Dermis microvascular lymphatic vessel endothelial cell (primary cell): ENCODE measurements at regions not wholly inside any gene's neighbourhood (a gene's known extent, or its start where the extent isn't known, plus 50 kb on each side); places are given as distances from the start of the nearest gene placed in this dataset.

ENCODE experiments used
- DNase-seq, 2 donors: peaks; one replicate each; pipeline versions ENCODE4 v3.0.0 to v3.0.0-alpha.2; 2010; ENCODE audit warnings: low read depth in 2 of 2

DNA sequence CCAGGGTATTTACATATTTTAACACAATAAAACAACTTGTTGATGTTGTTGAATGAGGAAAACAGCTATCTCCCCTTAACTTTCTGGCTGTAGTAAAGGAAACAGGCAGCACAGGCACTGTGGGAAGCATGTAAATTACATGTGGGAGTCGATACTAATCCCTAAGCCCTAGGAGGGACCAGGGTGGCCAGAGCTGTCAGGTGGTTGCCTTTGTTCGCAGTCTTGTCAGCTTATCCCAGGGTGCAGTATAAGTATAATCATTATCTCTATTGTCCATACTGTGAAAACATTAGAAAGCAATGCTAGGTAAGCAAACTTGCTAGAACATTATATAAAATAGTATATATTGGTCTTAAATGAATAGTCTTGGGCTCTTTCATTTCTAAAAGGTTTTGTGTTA lies 125.6 kb upstream of the RPS23 start:
- DNase-seq: no peak

DNA sequence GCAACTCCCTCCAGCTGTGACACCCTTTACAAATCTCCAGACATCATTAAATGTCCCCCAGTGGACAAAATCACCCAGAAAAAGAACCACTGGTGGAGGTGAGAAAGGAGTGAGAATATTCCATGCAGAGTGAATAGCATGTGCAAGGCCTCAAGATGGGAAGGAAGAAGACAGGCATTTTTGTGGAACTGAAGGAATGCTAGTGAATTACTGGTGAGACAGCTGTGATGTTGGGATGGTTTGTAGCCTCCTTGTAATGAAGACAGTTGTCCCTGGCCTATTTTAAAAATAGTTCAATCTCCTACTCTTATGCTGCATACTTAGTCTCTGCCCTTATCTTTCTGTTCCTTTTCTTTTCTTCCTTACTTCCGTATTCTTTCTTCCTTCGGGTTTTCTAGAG lies 124.9 kb upstream of the RPS23 start:
- no peak for DNase-seq

DNA sequence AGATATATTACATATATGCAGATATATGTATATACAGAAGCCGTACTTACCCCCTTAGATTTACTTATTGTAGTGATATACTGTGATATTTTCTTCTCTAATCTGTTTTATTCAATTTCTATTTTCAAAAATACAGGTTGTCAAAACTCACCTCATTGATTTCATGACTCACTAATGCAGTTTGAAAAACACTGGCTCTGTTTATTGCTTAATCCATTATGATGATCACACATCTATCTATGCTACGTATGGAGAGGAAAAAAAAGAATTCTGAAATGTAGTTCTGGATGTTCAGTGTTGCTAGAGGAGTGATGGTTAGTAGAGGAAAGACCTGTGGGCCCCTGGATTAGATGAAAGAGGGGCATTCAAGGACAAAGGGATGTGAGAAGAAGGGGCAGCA lies 121.0 kb upstream of the RPS23 start:
- no peak for DNase-seq

DNA sequence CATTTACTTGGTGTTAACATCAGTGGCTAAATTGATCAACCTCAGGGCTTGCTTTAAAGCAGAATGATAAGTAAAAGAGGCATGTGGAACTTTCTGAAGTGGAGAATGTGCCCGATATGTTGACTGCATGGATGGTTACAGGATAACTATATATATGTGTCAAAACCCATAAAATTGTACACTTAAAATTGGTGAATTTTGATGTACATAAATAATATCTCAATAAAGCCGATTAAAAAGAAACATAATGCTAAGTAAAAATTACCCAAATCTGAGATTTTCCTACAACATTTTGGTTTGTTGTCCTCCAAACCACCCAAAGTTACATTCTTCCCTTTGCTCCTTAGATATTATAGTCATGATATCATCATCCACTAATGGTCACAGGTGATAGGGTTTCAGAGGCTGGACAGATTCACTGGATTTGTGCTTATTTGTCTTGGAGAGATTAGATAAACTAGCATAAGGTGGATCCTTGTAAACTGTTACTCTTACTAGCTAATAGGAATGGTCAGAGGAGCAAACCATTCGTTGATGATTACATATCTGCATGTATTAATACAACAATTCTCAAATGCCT lies 119.7 kb upstream of the RPS23 start:
- no peak for DNase-seq

DNA sequence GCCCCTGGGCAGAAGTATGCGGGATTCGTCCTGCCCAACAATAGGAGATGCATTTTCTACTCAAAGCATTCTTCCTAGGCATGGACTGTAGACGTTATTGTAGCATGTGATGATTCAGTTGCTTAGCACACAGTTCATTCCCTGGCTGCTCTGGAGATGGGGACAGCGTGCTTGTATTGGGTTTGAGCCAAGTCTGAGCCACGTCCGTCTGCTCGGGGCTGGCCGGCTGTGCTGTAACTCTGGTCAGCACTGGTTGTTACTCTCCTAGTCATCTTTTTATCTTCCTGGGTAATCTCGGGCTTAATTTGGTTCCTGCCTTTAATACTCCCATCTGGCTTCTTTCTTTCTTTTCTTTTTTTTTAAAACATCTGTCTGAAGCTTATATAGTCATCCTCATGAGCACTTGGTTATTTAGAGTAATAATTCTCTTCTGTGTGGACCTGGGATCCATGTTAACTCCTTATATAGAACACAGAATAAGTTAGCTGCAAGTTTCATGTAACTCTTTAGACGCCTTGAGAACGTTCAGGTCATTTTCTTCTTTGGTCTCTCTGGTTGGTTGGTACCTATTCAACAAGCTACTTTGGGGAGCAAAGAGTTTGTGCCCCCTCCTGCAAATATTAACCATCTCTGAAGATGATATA lies 118.8 kb upstream of the RPS23 start:
- peak; percentile 83 to 99 for DNase-seq

- DNase-seq: peak in 1 of 2 donors; percentile 31
Observed at GRCh38 chr5:82396396-82396795, 118.2 kb upstream of the RPS23 start.

DNA sequence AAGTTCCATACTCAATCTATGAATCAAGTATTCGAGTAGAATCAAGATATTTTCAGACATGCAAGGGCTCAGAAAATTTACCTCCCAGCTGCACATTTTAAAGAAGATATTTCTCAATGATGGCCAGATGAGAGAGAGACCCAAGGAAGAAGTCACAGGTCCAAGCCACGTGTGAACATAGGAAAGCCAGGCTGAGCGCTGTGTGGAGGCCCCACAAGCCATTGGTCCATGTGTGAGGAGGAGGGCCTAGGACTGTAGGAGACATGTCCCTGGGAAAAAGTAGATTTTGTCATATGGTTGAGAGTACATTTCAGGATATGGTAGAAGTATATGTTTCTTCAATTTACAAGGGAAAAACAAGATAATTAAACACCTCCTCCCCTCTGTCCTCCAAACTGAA lies 115.8 kb upstream of the RPS23 start:
- no peak for DNase-seq

DNA sequence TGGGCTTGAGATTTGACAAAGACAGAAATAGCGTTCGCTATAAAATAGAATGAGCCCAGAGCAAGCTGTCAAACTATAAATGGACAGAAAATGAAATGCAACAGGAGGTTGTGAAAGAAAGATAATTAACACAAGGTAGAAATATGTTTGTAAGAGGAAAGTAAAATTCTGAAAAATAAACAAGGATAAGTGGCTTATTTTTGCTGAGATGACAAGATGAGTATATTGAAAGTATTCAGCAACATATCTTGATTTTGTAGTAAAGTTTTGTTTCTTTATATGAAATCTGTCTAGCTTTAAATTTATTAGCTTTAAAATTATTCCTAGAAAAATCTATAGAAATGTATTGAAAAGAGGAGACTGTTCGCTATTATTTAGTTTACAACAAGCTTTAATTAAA lies 111.9 kb upstream of the RPS23 start:
- no peak for DNase-seq

GRCh38 chr5:82389347-82389746 lies 111.2 kb upstream of the RPS23 start:
- no peak for DNase-seq

- no peak for DNase-seq
Observed at GRCh38 chr5:82388181-82388580, 110.0 kb upstream of the RPS23 start.

DNA sequence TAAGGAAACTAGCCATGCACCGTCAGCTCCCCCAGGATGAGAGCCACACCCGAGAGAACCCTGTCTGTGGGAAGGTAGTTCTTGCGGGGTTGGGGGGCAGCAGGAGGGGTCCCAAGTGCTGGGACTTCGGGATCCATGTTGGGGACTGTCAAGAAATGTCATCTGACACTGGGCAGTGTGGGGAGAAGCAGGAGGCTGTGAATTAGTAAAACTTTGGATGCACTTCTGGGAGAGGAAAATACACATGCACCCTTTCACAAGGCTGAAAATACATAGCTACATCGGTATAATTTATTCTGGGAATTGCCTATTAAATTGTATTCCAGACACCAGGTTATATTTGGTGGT lies 109.6 kb upstream of the RPS23 start:
- no peak for DNase-seq

GRCh38 chr5:82387001-82387818 lies 109.1 kb upstream of the RPS23 start:
- peak; percentile 82 to 97 for DNase-seq

DNA sequence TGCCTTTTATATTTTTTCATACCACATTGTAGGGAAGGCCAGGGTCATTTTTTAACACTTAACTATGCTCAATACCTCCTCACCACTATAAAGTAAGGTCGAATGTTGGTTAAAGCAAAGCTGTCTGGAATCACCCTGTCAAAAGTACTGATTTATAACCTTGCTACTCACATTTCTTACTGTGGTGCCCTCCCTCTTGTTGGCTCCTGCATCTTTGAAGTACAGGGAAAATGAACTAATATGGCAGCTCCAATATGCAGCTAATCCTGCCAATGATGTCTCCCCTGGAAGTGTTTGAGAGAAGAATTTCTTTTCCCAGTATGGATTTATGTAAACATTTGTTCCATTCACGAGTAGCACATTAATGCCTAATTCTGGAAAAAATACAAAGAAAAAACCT lies 108.4 kb upstream of the RPS23 start:
- DNase-seq: no peak

DNA sequence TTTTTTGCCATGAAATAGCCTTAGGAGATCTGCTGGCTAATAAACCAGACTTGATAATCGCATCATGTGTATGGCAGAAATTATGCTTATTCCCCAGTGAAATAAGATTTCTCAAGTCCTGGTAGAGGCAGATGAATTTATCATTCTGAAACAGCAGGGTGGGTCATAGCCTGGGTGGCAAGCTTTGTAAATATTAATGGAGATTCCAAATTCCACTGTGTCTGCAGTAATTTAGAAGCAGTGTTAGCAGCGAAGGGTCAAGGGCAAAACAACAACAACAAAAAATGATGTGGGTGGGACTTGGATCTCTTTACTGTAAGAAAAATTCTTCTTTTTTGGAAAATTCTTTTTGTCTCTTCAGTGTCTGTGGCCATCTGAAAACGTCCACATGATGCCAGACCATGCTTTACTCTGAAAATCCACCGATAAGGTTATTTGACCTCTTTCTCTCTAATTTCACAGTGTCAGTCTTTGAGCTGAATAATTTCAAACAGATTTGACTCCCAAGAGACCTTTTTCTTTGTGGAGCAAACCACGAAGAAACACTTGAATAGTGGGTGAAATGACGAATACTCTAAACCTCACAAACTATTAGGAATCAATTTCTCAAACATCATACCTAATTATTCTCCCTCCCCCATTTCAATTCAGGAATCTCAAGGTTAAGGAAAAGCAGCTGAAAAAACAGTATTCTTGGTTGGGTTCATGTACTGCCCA lies 106.0 kb upstream of the RPS23 start:
- no peak for DNase-seq

DNA sequence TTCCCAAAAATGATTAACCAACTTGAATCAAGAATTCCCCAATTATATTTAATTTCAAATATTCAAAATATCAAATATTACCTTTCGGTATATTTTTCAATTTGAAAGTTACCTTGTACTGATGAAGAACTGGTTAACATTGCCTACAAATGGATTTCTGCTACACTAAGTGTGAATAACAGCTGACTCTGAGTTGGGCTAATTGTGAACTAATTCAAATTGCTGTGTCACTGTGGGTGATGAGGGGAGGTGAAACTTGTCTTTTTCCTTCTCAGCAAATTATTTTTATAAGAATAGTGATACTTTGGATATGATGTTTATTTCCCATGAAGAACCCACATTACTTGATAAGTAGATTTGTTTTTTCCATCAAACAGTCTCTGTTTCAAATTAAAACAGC lies 103.4 kb upstream of the RPS23 start:
- DNase-seq: no peak

GRCh38 chr5:82376307-82376706 lies 98.2 kb upstream of the RPS23 start:
- DNase-seq: no peak

- DNase-seq: no peak
Observed at GRCh38 chr5:82375488-82376244, 97.5 kb upstream of the RPS23 start.

GRCh38 chr5:82374637-82375036 lies 96.5 kb upstream of the RPS23 start:
- DNase-seq: no peak

DNA sequence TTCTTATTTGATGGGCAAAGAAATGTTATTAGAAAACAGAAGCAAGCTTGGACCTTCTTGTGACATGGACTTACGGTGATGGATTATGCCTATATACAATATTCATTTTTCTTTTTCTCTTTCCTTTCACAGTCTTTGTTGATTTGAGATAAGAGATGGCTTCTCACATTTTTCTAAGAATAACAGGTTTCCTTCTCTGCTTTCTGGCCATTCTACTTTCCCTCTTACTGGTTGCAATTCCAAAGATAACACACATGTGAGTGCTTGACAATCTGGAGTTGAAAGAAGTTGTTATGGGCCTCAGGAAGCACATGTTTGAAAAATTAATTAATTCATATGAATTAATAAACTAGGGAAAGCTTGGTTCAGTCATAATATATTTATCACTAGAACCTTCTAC lies 89.8 kb upstream of the RPS23 start:
- no peak for DNase-seq

GRCh38 chr5:82365744-82366228 lies 87.6 kb upstream of the RPS23 start:
- peak in 1 of 2 donors; percentile 18 for DNase-seq

GRCh38 chr5:82365026-82365425 lies 86.9 kb upstream of the RPS23 start:
- peak in 1 of 2 donors; percentile 34 for DNase-seq
